GM19238 (cell line): ENCODE measurements at regions not wholly inside any gene's neighbourhood (a gene's known extent, or its start where the extent isn't known, plus 50 kb on each side); places are given as distances from the start of the nearest gene placed in this dataset.
"Not testable (repeated sequence)": the region's sequence is repeated elsewhere in the genome, so short reads cannot be mapped to it uniquely, and the experiment has no call there.

Experiments
- DNase-seq: peaks from one replicate; pipeline ENCODE4 v3.0.0; 2011; ENCODE audit warnings: low spot score; ENCODE audit not compliant: insufficient read length

DNA sequence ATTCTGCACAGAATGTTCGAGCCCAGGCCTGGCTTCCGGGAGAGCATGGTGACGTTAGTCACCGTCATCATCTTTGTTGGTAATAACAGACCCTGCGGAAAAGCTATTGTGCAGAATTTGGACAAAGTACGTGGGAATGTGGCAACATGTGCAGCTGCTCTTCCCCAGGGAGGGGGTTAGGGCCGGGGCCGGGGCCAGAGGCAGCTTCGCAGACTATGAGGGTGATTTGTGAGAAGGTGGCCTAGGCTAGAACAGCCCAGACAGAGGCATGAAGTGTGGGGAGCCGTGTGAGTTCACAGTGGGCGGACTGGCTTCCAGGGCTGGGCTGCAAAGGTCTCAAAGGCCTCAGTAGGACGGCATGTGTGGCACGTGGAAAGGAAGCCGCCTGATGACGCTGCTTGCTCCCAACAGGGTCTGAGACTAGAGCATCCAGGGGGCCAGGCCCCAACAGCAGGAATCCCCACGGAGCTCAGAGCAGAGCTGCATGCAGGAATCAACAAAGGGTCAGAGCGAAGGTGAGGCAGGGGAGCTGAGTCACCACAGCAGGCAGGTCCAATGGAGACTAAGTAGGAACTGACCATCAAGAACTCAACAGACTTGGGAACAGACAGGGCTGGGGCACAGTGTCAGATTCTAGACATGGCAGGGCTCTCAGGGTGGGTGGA is 109.2 kb downstream of the NPIPB11 start:
- DNase-seq, result not testable (repeated sequence)

DNA sequence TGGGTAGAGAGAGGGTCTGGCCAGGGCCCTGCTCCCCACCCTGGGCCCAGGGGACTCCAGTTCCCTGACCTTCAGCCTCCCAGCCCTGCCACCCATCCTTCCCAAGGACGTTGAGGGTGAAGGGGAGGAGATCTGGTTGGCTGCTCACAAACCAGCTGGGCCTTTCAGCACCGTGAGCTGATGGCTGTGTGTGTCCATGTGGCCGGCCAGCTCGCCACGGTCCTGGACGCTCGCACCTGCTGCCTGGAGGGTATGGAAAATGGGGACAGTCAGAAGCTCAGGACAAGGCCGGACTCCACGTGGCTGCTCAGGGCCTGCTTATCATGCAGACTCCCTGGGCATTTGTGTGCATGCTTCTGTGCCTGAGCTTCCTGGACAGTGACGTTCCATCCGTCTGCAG is 110.3 kb downstream of the NPIPB11 start:
- DNase-seq, result not testable (repeated sequence)

DNA sequence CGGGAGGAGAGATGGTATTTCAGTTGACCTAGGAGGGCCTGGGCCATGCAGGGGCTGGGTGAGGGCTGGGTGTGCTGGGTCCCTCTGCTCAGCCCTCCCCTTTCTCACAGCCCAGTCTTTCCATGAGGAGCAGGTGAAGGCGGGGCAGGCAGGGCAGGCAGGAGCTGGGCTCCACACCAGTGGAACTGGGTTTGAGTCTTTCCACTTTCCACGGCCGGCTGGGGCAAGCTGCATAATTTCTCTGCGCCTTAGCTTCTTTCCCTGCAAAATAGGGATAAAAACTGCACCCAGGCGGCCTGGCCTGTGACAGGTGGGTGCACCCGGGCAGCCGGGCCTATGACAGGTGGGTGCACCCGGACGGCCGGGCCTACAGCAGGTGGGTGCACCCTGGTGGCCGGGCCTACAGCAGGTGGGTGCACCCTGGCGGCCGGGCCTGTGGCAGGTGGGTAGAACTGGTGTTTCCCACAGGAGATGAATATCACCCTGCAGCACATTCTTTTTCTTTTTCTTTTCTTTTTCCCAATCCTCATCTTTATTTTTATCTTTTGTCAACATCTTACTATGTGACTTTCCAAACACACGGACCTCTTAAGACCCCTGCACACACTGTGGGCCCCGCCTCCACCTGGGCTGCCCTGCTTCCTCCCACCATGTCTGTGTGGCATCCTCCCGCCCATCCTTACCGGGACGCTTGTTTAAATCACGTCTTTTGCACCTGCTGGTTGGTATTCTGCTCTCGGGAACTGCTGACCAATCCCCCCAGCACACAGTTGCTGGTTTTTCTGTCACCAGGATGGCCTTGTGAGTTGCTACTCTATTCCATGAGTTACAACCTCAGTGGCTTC is 111.3 kb downstream of the NPIPB11 start:
- not testable (repeated sequence) for DNase-seq

DNA sequence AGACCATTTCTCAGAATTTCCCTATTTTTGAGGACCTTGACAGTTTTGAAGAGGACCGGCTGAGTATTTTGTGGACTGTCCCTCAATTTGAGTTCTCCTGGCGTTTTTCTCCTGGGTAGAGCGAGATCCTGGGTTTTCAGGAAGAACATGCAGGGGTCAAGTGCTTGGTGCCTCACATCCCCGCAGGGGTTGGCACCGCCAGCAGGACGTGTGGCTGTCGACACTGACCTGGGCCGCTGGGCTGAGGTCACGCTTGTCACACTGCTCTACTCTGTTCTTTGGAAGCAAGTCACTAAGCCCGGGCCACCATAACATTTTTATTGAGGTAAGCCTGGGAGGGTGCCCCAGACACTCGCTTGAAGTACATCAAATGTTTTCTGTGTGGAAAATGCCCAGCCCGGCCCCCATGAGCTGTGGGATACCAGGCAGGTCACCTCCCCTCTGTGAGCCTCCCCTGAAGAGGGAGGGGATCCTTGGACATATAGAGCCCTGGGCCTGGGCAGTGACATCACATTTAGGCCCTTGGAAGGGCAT is 112.0 kb downstream of the NPIPB11 start:
- not testable (repeated sequence) for DNase-seq

DNA sequence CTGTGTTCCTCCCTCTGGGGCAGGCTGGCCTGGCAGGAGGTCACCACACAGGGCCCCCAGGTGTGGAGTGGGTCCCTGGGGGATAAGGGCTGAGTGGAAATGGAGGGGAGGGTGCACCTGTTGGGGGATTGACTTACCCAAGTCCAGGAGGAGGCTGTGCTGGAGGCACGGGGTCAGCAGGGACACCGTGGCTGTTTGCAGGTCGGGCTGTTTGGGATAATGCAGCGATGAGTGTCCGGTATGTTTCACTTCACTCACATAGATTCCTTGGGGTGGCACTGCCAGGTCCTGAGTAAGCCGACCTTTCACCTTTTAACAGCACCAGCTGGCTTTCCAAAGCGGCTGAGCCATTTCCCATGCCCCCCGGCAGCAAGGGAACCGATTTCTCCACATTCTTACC is 113.0 kb downstream of the NPIPB11 start:
- not testable (repeated sequence) for DNase-seq

DNA sequence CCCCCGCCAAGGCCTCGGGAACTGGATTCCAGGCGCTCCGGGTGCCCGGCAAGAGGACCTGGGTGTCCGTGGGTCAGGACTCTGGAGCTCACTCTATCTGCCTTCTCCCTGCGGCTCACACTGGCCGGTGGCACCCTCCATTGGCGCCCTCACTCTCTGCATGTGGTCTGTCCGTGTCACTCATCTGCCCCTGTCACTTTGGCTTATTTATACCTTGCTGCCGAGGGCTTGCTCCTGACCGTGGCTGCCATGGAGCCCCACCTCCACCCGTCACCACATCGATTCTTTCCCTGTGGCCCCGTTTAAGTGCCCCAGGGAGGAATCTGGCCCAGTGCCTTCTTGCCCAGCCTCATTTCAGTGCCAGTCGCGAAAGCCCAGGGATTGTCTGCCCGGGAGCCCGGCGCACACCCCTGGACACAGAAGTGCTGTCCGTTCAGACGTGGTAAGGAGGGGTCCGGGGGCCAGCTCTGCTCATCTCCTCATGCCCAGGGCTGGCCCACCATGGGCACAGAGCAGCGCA is 113.5 kb downstream of the NPIPB11 start:
- DNase-seq, result not testable (repeated sequence)

DNA sequence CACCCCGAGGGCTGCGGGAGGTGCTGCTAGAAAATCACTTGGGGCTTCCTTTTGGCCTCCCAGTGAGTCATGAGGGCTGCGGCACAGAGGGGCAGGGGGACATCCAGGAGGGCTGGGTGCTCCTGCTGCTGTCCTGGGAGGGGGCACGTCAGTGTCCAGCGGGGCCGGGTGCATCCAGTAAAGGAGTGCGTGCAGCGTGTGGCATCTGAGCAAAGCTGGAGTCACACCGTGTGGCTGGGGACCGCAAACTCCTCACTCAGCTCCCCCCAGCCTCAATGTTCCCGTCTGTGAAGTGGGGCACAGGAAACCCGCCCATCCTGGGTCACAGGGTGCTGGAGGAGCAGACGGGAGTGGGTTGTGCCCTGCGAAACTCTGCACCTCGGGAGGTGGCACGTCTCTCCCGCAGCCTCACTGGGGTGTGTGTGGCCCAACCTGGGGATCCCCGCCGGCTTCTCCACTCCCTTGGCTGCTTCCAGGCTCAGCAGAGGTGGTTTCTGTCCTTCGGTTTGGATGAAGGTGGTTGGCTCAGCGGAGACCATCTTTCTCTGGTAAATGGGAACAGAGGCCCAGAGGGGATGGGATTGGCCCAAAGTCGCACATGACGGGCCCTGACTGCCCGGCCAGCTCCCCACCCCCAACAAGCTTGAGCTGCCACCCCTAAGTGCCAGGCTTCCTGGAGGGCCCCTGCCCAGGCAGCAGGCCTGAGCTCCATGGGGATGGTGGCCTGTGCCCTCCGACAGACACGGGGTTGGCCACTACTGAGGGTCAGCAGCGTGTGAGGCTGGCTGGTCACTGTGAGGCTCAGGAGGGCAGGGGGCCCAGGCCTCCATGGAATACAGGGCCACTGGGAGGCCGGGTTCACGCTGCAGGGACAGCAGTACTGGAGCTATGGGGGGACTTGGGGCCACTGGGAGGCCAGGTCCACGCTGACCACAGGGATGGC is 114.9 kb downstream of the NPIPB11 start:
- DNase-seq, result not testable (repeated sequence)

DNA sequence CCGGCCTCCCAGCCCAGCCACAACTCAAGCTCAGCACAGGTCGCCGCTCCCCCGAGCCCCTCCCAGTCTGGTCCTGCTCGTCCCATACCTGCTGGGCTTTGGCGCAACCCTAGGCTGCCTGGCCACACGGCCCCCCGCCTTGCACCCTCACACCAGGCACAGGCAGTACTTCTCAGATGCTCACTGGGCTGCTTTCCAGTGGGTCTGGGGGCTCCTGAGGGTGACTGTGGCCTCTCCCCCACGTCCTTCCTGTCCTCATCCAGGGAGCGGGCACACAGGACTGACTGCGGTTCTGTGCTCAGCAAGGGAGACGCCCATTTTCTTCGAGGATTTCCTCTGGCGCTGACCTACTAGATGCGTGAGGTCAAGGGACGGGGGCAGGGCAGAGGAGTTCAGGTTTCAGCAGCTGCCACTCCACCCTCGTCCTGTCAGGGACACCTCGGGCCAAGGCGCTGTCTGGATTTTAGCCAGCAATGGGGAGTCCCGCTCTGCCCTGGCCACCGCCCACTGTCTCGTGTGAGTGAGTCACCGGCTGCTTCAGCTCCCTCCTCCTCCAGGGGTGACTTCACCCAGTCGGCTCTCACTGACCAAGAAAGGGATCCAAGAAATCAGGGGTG is 115.8 kb downstream of the NPIPB11 start:
- peak; percentile 31 for DNase-seq

DNA sequence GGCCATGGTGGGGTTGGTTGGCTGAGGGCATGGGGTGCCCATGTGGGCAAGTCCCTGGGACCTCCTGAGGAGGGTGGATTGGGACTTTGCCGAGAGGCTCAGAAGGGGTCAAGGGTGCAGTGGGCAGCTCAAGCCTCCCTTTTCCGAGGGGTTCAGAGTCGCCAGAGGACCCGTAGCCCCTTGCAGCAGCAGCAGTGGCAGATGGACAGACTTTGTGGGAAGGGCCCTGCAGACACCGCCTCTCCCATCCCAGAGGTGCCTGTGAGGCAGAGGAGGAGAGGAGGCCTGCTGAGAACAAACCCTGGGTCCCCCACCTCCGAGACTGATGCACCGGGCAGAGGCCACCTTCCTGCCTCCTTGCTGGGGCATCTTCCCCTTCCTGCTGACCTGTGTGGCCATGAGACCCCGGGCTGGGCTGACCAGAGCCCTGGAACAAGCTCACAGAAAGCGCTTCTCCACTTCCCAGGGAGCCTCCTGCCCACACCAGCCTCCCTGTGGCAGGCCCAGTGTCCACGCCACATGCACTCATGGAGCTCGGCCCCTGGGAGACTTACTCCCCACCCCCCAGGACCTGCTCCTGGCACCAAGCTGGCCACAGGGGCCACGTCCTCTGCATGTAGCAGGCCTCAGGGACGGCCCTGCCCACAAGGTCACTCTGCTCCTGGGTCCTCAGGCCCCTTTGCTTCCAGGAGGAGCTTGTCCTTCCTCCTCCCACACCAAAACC is 116.8 kb downstream of the NPIPB11 start:
- DNase-seq, result not testable (repeated sequence)

DNA sequence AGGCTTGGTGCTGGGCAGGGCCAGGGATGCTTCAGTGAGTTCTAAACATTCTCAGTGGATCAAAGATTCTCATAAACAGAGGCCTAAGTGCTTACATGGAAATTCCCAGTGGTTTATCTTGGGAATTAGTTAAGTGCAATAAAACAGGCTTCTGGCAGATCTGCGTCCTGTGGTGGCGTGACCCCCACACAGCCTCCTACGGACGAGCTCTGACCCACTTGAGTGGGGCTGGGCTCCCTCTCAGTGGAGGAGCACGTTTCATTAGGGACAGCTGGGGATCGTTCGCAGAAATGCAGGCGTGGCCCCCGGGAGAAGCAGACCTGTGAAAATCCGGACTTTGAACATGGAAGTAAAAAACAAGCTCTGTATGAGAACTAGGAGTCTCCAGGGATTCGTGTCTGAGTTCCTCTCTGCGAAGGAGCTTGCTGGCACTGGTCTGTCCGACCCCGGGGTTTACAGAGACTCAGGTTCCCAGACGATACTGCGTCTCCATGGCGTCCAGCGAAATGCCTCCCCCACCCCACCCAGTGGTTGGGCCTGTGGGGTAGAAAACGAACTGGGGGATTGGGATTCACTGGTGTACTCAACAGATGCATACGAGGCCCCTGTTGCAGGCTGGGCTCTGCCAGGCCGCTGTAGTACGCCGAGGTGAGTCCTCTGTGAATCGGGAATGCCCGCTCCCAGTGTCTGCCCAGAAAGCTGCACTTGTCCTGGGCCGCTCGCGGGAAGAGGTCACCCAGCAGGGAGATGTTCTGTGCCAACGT is 117.6 kb downstream of the NPIPB11 start:
- DNase-seq, result not testable (repeated sequence)

DNA sequence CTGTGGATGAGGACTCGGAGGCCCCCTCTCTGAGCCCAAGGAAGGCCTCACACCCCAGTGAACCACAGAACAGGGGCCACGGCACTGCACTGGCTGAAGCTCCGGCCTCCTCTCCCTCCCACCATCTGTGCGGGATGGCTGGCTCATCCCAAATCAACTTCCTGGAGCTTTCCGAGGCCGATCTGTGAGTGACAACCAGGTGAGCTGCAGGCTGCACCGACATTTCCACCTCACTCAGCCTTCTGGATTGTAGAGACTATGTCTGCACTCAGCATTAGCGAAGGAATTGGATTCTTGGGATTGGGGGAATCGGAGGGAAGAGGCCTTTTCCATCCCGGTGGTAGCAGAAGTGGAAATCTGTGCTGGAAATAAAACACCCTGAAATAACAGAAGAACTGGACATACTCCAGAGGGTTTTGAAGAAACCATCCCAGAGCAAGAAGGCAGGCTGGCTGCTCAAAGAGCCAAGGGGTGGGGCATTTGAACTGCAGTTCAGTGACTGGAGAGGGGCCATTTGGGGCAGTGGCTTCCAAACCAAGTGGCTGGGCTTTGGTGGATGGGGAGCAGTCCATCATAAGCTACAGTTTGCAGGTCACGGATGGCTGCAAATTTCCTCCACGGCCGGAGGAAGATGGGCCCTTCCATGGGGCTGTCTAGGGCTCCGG is 118.5 kb downstream of the NPIPB11 start:
- DNase-seq, result not testable (repeated sequence)

DNA sequence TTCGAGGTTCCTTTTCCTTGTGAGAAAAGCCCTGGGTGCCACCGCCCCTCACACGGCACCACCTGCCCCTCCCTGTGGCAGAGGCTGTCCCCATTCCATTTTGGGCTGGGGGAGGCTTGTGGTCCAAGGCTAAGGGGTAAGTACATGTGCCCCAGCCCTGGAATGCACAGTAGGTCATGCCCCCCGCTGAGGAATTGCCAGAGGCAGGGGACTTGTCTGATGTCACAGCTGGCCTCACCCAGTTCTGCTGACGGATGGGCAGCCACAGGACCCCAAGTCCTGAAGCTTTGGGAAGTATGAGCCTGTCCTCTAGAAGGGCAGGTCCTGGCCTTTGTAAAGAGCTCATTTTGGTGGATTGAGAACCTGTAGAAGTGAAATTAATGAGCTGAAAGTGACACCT is 119.3 kb downstream of the NPIPB11 start:
- DNase-seq, result not testable (repeated sequence)

DNA sequence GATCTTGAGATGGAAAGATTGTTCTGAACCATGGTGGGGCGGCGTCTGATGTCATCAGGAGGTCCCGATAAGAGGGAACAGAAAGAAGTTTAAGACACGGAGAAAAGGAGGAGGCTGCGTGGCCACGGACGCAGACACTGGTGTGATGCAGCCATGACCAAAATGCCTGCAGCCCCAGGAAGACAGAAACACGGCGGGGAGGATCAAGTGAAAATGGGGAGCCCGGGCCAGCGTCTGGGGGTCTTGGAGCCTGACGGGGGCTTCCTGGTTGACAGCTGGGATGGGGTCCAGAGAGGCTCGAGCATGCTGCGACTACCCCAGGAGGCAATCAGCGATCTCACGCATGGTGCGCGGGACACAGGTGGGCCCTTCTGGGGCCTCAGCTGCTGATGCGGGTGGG is 119.7 kb downstream of the NPIPB11 start:
- not testable (repeated sequence) for DNase-seq

DNA sequence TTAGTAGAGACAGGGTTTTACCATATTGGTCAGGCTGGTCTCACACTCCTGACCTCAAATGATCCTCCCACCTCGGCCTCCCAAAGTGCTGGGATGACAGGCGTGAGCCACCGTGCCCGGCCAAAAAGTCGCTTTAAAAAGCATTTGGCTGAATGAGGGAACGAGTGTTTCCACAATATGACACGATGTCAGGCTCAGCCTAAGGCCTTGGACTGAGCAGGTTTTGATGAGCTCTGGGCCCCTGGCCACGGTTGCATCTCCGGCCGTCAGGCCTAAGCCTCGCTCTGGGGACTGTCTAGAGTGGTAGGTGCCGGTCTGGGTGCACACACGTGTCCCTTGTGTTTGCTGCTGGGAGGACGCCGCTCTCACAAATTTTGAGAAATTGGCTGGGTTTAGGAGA is 120.3 kb downstream of the NPIPB11 start:
- DNase-seq, result not testable (repeated sequence)

DNA sequence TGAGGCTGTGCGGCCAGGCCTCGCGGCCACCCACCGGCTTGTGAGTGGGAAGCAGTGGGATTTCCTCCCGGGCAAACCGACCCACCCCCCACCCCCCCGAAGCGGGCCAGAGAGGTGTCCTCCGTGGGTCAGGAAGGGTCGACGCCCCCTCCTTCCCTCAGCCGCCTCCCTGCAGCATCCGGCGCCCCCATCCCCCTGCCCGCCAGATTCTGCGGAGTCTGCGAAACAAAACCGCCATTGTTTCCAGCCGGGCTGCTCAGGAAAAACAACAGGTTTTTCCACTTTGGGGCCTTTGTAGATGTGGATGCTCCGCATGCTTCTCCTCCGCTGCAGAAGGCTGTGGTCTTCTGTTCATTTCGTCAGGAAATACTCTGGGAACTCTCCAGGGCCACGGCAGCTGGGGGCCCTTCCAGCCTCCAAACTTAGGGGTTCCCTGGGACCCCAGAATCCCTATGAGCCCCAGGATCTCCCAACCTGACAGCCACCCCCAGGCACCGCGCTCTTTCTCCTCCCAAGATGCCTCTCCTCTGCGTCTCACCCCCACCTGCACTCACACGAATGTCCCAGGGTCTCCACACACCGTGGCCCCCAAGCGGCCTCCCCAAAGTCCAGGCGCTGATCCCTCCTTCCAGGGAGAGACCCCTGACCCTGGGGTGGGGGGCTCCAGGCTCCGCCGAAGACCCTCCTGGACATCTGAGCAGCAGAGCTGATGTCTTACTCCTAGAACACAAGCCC is 121.2 kb downstream of the NPIPB11 start:
- DNase-seq, result not testable (repeated sequence)

DNA sequence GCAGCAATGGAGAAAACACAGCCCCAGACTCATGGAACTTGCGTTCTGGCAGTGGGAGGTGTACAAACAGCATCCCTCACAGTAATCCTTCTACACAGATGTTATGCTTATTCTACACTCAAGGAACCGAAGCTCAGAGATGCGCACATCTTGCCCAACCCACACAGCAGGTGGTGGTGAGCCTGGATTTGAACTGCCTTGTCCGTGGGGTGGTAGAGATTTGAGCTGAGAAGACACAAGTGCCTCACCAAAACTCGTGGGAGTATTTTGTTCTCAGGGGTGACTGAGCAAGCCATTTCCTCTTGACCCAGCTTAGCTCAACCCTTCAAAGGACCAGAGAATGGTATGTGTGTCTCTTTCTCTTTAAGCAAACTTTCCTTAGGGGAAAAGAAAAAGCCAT is 121.8 kb downstream of the NPIPB11 start:
- not testable (repeated sequence) for DNase-seq

DNA sequence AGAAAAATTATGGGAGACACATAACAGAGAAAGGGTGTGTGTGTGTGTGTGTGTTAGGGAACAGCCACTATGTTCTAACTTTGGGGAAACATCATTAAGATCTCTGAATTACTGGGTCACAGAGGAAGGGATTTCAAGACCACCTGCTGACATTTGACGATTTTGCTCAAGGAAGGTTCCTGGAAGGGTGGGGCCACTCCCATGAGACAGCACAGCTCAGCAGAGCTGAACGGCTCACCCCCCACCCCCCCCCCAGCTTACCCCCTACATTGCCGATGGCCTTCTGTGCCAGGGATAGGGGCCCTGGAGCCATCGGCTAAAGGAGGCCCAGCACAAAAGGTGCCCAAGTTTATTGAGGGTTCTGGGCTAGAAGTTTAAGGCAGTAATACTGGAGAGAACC is 122.4 kb downstream of the NPIPB11 start:
- DNase-seq, result not testable (repeated sequence)
